ENCODE measurements at regions not wholly inside any gene's neighbourhood (a gene's known extent, or its start where the extent isn't known, plus 50 kb on each side); places are given as distances from the start of the nearest gene placed in this dataset.
"Not testable (repeated sequence)": the region's sequence is repeated elsewhere in the genome, so short reads cannot be mapped to it uniquely, and the experiment has no call there.

DNA sequence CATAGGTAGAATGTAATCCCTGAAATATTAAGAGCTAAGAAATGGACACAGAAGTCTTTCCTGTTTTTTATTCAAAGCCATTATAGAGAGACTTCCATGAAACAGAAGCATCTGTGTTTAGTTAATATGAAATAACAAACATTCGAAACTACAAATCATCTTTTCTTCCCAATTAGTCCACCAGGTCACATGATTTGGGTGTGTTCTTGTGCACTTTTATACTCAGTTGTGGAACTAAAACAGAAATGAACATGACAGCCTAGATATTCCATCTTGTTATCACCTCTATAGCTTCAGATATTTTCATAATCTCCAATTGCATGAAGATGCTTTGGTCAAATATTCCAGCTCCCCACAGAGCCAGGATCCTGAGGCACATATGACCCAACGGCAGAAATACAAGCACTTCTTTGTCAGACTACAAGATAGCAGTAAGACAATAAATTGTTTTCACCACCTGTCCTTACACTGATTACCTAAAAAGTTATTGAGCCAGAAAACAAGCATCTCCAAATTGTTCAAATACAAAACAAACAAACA lies 116.8 kb upstream of the BEND6 start:
- no peak for DNase-seq

DNA sequence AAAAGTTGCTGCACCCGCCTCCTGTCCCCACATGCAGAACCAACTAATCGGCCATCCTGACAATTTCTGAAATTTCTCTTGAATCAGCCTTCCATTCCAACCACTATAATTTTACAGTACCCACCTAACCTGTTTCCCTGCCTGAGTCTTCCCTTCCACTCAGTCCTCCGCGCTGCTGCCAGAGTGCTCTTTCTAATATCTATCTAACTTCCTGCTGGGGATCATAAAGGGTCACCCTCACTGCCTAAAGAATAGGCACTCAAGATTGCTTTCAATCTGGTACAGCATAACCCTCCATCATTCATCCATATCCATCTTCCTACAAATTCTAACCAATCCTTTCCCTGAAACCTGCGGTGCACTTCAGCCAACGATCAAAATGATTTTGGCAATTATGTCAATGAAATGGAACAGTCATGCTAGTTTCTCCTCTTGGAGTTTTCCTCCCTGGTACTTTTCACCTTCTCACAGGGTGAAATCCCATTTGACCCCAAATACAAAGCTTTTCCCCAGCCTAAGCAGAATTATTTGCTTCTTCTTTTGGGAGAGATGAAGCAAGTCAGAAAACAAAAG lies 117.5 kb upstream of the BEND6 start:
- DNase-seq: no peak

DNA sequence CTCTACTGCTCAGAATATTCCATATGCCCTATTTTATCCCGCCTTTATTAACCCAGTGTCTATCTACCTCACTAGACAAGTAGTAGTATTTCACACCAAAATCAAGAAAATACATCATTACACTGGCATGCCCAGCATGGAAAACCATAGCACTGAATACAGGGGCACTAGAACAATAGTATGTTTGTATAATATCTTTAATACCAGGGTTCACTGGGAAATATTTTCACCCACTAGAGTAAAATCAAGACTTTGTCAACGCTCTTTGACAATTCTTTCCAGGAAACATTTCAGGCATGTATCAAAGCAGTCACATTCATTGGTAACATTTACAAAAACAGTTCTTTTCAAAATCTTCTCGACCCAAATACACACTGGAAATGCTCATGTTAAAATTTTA lies 119.3 kb upstream of the BEND6 start:
- DNase-seq: no peak

DNA sequence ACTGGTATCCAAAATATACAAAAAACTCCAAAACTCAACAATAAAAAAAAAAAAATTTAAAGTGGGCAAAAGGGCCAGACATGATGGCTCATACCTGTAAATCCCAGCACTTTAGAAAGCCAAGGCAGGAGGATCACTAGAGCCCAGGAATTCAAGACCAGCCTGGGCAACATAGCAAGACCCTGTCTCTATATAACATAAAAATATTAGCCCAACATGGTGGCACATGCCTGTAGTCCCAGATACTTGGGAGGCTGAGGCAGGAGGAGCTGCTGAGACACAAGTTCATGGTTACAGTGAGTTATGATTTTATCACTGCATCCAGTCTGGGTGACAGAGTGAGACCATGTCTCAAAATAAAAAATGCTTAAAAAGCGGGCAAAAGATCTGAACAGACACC lies 121.0 kb upstream of the BEND6 start:
- DNase-seq: no peak

DNA sequence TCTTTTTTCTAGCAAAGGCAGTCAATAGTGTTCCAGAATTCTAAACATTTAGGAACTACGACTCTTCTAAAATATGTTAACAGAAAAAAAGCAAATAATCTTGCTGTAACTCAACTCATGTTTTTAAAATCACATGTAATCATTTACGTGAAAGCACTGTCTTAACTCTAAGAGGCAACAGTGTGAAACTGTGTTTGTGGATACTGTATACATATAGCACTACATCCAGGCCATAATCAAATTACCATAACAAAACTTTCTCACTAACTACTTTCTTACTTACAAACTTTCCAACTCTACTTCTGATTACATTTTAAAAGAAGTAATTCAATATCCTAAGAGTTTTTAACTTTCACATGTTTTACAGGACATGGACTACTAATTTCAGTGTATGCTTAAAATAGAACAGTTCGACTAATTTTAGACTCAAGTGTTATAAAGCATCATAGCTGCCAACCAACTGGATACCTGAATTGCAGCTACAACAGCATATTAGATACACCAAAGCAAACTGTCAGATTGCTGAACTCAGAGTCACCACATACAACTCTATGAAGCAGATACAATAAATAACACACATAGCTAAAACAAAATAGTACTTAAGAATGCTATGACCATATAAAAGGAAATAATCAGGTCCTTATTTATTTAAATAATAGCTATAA lies 121.6 kb upstream of the BEND6 start:
- DNase-seq: no peak

DNA sequence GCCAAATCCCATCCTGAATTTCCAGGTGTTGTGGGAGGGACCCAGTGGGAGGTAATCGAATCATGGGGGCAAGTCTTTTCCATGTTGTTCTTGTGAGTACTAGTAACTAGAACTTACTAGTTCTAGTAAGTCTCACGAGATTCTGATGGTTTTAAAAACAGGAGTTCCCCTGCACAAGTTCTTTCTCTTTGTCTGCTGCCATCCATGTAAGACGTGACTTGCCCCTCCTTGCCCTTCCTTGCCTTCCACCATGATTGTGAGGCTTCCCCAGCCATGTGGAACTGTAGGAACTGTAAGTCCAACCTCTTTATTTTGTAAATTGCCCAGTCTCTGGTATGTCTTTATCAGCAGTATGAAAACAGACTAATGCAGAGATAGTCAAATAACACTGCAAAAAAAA lies 122.7 kb upstream of the BEND6 start:
- no peak for DNase-seq

DNA sequence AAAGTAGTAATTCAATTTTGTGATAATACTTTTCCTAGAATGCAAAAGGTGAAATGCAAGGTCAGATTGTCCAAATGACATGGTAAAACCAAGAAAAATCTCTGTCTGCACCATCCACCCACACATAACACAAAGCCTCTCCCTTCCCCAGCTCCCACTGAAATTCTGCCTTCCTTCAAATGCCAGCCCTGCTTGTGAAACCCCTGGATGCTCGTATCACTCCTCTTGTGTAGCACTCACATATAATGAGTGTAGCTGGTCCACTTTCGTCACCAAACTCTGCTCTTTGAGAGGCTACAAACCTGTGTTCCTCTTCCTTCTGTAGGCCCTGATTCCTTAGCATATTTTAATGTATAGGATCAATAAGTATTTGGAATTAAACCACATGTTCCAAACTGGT lies 123.6 kb upstream of the BEND6 start:
- no peak for DNase-seq

DNA sequence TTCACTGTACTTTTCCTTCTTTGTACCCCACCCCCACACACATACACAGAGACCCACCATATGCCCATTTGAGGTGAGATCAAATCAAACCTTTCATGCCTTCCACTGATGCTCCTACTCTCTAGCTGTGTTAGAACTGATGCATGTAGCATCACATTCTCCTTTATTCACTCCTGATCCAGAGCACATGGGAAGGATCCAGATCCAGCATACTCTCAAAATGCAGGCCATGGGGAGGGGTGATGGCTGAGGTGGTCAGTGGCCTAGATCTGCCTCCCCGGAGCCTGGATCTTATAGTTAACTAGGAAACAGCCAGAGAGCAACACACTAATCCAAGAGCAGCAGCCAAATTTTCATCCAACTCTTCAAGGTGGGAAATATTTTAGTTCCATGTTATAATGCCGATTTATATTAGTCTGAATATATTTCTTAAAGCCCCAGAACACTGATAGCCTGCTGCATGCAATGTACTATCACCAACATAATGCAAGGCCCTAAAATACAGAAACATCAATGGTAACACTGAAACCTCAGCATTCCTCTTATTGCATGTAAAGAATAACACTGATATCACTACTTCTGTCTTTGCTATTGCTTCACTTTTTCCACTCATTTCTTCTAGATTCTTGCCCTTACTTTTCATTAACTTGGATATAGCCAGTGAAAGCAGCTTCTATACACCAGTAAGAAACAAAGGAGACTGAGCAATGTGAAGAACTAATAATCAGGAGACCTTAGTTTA lies 126.8 kb upstream of the BEND6 start:
- no peak for DNase-seq

DNA sequence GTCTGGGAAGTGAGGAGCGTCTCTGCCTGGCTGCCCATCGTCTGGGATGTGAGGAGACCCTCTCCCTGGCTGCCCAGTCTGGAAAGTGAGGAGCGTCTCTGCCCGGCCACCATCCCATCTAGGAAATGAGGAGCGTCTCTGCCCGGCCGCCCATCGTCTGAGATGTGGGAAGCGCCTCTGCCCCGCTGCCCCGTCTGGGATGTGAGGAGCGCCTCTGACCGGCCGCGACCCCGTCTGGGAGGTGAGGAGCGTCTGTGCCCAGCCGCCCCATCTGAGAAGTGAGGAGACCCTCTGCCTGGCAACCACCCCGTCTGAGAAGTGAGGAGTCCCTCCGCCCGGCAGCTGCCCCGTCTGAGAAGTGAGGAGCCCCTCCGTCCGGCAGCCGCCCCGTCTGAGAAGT lies 130.5 kb upstream of the BEND6 start:
- DNase-seq: not testable (repeated sequence)

DNA sequence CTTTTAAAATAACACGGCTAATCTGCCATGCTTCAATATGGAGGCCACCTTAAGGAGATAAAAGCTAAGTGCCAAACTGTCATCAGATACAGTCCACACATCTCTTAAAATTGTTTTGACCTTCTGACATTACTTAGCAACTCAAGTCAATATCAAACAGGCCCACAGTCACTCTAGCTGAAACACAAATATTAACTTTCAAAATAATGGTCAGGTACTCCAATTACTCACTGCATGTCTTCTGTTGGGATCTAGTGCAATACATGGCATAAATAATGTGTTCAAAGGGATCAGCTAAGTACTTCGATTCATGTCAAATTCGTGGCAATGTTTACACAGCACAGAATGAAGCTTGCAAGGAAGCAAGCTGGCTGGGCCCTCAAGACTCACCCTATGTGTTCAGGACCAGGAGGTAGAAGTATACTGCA lies 133.9 kb upstream of the BEND6 start:
- no peak for DNase-seq

DNA sequence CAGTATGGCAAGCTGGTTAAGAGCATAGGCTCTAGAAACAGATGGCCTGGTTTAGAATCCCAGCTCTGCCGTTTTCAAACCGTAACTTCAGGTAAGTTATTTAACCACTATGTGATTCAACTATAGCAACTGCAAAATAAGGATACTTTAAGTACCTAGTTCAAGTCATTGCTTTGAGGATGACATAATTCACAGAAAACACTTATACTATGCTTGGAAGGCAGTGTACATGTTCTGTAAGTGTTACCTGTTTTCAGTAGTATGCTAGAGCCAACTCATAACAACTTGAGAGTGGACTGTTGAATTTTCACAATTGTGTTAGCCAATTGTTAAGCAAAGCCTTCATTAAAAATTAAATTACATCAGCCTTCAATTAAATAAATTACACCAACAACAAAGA lies 134.8 kb upstream of the BEND6 start:
- no peak for DNase-seq

DNA sequence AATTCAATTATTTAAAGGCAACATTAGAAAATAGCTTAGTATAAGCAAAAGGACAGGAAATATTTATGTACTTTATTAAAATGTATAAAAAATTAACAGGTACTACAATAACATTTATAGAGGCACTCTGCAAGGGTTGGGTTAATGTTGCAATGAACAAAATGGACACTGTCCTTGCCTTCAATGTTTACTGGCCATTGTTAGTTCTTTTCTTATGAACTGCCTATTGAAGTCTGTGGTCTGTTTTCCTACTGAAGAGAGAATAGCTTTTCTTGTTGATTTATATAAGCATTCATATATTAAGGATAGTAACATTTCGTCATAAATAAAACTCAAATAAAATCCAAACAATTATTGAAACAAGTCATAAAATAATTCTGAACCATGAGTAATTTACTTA lies 135.3 kb upstream of the BEND6 start:
- no peak for DNase-seq

DNA sequence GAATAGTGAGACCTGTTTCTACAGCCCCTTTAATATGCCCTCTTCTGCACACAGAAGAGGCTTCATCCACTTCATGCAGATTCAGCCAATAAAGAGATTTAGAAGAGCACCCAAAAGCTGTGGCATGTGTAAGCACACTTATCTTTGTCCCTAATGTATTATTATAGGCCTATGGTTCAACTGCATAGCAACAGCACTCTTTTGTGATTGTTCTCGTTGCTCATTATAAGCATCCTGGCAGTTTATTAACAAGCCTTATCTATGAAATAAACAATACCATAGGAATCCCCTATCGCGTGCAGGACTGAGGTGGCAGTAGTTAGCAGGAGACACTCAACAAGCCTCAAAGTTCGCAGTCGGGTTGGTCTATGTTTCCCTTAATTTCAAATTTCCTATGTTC lies 138.5 kb upstream of the BEND6 start:
- DNase-seq: no peak

DNA sequence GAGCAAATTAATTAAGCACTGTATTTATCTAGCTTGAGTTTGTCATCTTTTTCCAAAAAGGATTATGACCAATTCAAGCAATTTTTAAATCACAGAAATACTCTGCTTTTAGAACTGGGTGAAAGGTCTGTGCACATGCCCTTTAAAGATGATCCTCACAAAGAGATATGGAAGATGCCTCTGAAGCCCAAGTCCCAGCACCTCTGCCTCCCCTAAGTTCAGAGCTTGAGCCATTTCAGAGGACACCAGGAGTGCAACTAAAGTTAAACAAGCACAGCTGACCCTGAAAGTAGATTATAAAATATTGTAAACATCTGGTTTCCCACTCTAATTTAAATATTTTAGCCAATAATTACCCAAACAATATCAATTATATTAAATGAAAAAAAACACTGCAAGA lies 139.5 kb upstream of the BEND6 start:
- DNase-seq: no peak

DNA sequence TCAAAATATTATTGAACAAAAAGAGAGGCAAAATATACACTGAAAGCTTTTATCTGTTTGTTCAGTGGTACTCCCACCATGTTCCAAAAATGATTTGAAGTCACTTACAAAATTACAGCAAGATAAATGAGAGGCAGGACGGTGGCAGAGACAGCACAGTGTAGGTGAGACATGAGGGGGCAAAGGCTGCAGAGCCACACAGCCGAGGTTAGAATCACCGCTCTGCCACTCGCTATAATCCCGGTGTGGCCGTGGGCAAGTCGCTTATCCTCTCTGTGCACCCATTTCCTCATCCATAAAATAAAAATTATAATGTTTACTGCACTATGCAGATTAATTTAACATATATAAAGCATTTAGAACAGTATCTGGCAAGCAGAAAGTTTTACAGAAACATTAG lies 140.1 kb upstream of the BEND6 start:
- no peak for DNase-seq

DNA sequence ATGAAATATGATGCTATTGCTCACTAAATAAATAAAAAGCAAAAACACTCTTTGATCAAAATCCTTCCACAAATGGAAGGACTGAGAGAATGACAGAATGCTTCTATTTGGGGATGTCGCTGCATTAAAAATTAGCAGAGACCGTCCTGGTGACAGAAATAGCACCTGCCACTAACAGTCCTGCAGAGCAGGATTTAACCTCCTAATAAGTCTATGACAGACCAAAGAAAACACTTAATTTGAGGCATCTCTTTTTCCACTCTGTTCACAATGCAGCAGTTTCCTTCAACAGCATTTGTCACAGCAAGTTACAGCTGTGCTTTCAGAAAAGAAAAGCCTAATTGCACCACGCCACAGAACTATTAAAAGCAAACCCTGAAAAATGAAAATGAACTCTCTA lies 140.6 kb upstream of the BEND6 start:
- DNase-seq: no peak

DNA sequence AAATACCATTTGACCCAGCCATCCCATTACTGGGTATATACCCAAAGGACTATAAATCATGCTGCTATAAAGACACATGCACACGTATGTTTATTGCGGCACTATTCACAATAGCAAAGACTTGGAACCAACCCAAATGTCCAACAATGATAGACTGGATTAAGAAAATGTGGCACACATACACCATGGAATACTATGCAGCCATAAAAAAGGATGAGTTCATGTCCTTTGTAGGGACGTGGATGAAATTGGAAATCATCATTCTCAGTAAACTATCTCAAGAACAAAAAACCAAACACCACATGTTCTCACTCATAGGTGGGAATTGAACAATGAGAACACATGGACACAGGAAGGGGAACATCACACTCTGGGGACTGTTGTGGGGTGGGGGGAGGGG lies 142.1 kb upstream of the BEND6 start:
- DNase-seq: not testable (repeated sequence)

DNA sequence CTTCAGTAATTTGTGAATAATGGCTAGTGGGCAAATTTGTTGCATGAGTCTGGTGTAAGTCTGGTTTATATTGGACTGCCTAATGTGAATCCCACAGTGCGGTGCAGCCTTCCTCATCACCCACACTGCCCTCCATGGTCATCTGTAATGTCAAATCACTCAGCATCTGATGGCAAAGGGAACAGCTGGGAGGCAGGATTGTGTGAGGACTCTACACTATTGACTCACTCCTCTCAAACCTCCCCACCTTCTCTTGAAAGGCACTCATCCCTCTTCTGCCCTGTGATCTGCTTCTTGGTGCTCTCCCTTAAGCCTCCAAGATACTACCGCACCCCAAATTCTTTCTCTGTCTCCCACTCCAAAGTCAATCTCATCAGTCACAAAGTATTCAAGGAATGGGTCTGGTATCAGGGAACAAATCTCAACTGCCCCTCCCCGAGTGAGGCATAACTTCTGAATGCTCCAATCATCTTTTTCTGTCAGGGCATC lies 146.0 kb upstream of the BEND6 start:
- DNase-seq: no peak

DNA sequence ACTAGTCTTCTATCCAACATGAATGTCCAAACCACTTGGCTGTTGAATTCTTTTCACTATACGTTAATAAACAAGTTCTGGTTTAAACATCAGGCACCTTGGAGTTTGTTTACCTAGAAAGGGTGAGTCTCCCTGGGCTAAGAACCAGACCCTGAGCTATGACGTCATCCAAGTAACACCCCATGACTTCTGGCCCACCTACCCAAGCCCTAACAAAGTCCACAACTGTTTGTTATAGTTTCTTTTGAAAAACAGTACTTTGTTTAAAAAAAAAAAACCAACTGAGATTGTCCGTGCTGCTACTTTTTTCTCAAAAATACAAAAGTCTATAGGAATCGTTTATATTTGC lies 146.9 kb upstream of the BEND6 start:
- DNase-seq: no peak

DNA sequence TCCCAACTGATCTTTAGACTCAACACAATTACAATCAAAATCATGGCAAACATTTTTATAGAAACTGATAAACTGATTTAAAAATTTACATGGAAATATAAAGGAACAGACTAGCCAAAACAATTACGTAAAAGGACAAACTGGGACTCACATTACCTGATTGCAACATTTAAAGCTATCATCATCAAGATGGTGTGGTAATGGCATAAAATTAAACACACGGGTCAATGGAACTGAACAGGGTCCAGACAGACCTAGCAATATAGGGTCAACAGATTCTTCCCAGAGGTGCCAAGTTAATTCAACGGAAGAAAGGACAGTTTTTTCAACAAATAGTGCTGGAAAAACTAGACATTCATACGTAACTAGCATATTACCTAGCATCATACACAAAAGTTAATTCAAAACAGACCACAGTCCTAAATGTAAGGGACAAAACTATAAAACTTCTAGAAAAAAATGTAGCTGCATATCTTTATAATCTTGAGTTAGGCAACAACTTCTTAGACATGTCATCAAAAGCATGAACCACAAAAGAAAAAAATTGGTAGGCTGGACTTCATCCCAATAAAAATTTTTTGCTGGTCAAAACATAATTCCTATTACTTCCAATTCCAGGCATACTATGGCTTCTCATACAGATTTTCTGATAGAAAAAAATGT lies 147.4 kb upstream of the BEND6 start:
- no peak for DNase-seq

DNA sequence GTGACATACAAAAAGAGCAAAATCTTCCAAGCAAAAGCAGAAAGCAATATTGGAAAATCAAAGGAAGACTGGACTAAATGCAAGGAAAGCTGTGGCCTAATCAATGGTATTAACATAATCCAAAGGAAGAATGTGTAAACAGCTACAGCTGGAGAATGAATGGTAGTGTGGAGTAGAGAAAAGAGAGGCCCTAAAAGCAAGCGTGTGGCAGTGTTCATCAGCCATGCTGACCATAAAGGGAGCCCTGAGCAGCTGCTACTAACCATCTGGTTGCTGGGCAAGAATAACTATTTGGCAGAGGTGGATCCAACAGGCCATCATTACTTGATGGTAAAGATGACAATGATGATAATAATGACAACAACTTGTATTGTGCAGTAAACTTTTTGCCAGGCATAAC lies 148.5 kb upstream of the BEND6 start:
- DNase-seq: no peak

DNA sequence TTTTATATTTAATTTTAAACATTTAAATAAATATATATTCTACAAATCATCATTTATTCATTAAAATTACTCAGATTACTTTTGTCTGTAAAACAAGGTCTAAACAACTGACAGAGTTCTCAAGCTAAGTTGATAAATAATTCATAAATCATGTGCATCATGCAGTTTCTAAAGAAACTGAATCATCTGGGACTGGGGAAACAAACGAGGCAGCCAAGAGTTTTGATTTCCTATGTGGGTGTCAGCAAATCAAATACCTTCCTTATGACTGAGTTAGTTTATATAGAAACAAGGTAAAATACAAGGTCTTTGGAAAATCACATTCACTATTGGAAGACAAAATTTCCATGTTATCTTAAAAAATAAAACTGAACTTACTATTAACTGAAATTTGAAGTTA lies 149.9 kb upstream of the BEND6 start:
- DNase-seq: no peak

DNA sequence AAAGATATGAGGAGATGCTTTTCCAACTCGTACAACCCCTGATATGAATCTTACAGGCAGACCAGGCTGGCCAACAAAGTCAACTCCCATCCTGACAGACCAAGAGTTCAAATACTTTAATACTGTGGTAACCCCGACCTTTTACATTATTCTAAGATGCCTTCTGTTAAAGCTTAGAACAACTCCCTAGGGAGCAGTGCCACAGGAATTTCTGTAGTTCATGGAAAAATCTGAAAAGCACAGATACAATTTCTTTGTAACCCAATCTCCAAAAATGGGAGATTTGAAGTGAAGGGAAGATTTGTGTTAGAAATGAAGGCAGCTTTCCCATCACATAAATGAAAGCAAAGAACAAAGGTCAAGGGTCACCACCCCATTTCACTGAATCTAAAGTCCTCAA lies 151.3 kb upstream of the BEND6 start:
- no peak for DNase-seq
